NB4 (cell line): ENCODE measurements at regions not wholly inside any gene's neighbourhood (a gene's known extent, or its start where the extent isn't known, plus 50 kb on each side); places are given as distances from the start of the nearest gene placed in this dataset.

Experiments used
- TF ChIP-seq, protein P1 (sequence below): IDR thresholded peaks from 2 replicates; pipeline ENCODE4 v1.6.1; 2011; ENCODE audit warnings: low read depth, low read length
- TF ChIP-seq, protein P2 (sequence below): IDR thresholded peaks from one replicate; pipeline ENCODE4 v1.5.1; 2012; ENCODE audit warnings: low read depth, low read length

DNA sequence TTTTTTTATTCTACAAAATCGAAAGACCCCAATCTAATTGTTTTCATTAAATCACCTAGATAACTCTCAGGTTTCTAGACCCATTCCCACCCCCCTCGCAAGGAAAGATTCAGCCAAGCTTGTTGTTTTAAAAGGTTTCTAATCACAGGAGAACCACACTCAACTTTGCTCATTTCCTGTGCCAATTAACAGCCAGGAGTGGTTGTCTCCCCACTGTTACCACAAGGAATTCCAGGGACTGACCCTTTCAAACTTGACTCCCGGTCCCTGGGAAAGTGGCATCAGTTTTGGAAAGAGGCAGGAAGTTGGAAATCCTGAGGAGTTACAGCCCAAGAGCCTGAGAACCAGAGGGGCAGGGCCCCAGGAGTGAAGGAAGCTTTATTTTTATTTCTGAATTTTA lies 561.3 kb upstream of the JAG1 start:
- TF ChIP-seq, protein P1, sequence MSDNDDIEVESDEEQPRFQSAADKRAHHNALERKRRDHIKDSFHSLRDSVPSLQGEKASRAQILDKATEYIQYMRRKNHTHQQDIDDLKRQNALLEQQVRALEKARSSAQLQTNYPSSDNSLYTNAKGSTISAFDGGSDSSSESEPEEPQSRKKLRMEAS, result no peak
- TF ChIP-seq, protein P2, sequence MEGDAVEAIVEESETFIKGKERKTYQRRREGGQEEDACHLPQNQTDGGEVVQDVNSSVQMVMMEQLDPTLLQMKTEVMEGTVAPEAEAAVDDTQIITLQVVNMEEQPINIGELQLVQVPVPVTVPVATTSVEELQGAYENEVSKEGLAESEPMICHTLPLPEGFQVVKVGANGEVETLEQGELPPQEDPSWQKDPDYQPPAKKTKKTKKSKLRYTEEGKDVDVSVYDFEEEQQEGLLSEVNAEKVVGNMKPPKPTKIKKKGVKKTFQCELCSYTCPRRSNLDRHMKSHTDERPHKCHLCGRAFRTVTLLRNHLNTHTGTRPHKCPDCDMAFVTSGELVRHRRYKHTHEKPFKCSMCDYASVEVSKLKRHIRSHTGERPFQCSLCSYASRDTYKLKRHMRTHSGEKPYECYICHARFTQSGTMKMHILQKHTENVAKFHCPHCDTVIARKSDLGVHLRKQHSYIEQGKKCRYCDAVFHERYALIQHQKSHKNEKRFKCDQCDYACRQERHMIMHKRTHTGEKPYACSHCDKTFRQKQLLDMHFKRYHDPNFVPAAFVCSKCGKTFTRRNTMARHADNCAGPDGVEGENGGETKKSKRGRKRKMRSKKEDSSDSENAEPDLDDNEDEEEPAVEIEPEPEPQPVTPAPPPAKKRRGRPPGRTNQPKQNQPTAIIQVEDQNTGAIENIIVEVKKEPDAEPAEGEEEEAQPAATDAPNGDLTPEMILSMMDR, result no peak
